GM23338 (cell line): ENCODE measurements at regions not wholly inside any gene's neighbourhood (a gene's known extent, or its start where the extent isn't known, plus 50 kb on each side); places are given as distances from the start of the nearest gene placed in this dataset.

Source experiments
- ATAC-seq: fragments of 200-7000 bp; cut with Tn5 transposase; 3 replicates; pipeline ENCODE4 v1.9.1; 2020
- DNase-seq: peaks from one replicate; pipeline ENCODE4 v3.0.0-alpha.2; 2015; ENCODE audit warnings: low spot score
- H2AFZ ChIP-seq: fragments of 200-600 bp; sonication (generic); 2 replicates; pipeline ENCODE4 v1.8.0; 2016; ENCODE audit warnings: antibody characterized with exemption, mild to moderate bottlenecking, moderate library complexity
- H3F3A ChIP-seq: fragments of 200-600 bp; sonication (generic); replicated peaks from 2 replicates; pipeline ENCODE4 v1.8.0; 2017; ENCODE audit warnings: antibody characterized with exemption, mixed run types, low read depth
- H3K27ac ChIP-seq: fragments of 200-600 bp; sonication (generic); 2 replicates; pipeline ENCODE4 v1.6.1; 2016; ENCODE audit warnings: low read depth
- H3K27me3 ChIP-seq: fragments of 200-600 bp; sonication (generic); 2 replicates; pipeline ENCODE4 v1.8.0; 2016; ENCODE audit warnings: mild to moderate bottlenecking, mixed run types, moderate library complexity; ENCODE audit not compliant: insufficient read depth
- H3K36me3 ChIP-seq: fragments of 200-600 bp; sonication (generic); 2 replicates; pipeline ENCODE4 v1.8.0; 2016; ENCODE audit warnings: mild to moderate bottlenecking; ENCODE audit not compliant: insufficient read depth
- H3K4me1 ChIP-seq: fragments of 200-600 bp; sonication (generic); 2 replicates; pipeline ENCODE4 v1.8.0; 2016; ENCODE audit warnings: mild to moderate bottlenecking, moderate library complexity; ENCODE audit not compliant: insufficient read depth
- H3K4me2 ChIP-seq: fragments of 200-600 bp; sonication (generic); 2 replicates; pipeline ENCODE4 v1.7.1; 2017; ENCODE audit warnings: mixed run types
- H3K4me3 ChIP-seq: fragments of 200-600 bp; sonication (generic); 2 replicates; pipeline ENCODE4 v1.6.1; 2016; ENCODE audit warnings: mixed run types
- H3K79me2 ChIP-seq: fragments of 200-600 bp; sonication (generic); replicated peaks from 2 replicates; pipeline ENCODE4 v1.8.0; 2017; ENCODE audit warnings: mild to moderate bottlenecking; ENCODE audit not compliant: insufficient read depth
- H3K9me2 ChIP-seq: fragments of 200-600 bp; sonication (generic); 2 replicates; pipeline ENCODE4 v1.8.0; 2017; ENCODE audit not compliant: insufficient read depth
- H4K20me1 ChIP-seq: fragments of 200-600 bp; sonication (generic); replicated peaks from 2 replicates; pipeline ENCODE4 v1.8.0; 2017; ENCODE audit warnings: mild to moderate bottlenecking; ENCODE audit not compliant: insufficient read depth
- H3K27ac Mint-ChIP-seq: 2 replicates; pipeline ENCODE4 v1.8.0; 2020; ENCODE audit warnings: inconsistent platforms, mild to moderate bottlenecking, moderate library complexity, mixed read lengths
- H3K27me3 Mint-ChIP-seq: 3 replicates; pipeline ENCODE4 v1.8.0; 2022; ENCODE audit warnings: low read depth, mild to moderate bottlenecking, moderate library complexity, mixed read lengths, inconsistent platforms; ENCODE audit not compliant: insufficient read depth, poor library complexity
- H3K36me3 Mint-ChIP-seq: 3 replicates; pipeline ENCODE4 v1.8.0; 2021; ENCODE audit warnings: low read depth, mild to moderate bottlenecking, inconsistent platforms, moderate library complexity, mixed read lengths
- H3K4me1 Mint-ChIP-seq: 3 replicates; pipeline ENCODE4 v1.8.0; 2020; ENCODE audit warnings: mild to moderate bottlenecking, inconsistent platforms, mixed read lengths
- H3K4me3 Mint-ChIP-seq: 3 replicates; pipeline ENCODE4 v1.8.0; 2021; ENCODE audit warnings: moderate library complexity, mild to moderate bottlenecking, inconsistent platforms, mixed read lengths
- H3K9me3 Mint-ChIP-seq: 3 replicates; pipeline ENCODE4 v1.8.0; 2020; ENCODE audit warnings: moderate library complexity, mild to moderate bottlenecking, inconsistent platforms, mixed read lengths
- EZH2 ChIP-seq: fragments of 200-600 bp; sonication (generic); IDR thresholded peaks from one replicate; pipeline ENCODE4 v1.8.0; 2017; ENCODE audit warnings: antibody characterized with exemption, mild to moderate bottlenecking, low read depth; ENCODE audit not compliant: unreplicated experiment
- EZH2phosphoT487 ChIP-seq: fragments of 200-600 bp; sonication (generic); IDR thresholded peaks from one replicate; pipeline ENCODE4 v1.8.1; 2018; ENCODE audit warnings: antibody characterized with exemption; ENCODE audit not compliant: unreplicated experiment
- JUNB ChIP-seq: IDR thresholded peaks from one replicate; pipeline ENCODE4 v1.6.1; 2016; ENCODE audit warnings: antibody characterized with exemption; ENCODE audit not compliant: unreplicated experiment
- NANOG ChIP-seq: IDR thresholded peaks from 2 replicates; pipeline ENCODE4 v1.6.1; 2016; ENCODE audit warnings: antibody characterized with exemption, borderline replicate concordance
- POLR2AphosphoS5 ChIP-seq: IDR thresholded peaks from 2 replicates; pipeline ENCODE4 v1.6.1; 2016; ENCODE audit warnings: antibody characterized with exemption, low read depth
- STAT1 ChIP-seq: IDR thresholded peaks from one replicate; pipeline ENCODE4 v1.6.1; 2016; ENCODE audit warnings: antibody characterized with exemption; ENCODE audit not compliant: unreplicated experiment
- ZNF114 ChIP-seq: fragments of 250-450 bp; sonication (Bioruptor Pico); IDR thresholded peaks from 2 replicates; pipeline ENCODE4 v1.5.0; 2020; ENCODE audit warnings: mild to moderate bottlenecking, moderate library complexity
- ZNF331 ChIP-seq: fragments of 250-450 bp; sonication (Bioruptor Pico); IDR thresholded peaks from 2 replicates; pipeline ENCODE4 v1.5.0; 2020; ENCODE audit warnings: low read depth, mild to moderate bottlenecking, moderate library complexity
- TF ChIP-seq, protein P1 (sequence below): IDR thresholded peaks from 2 replicates; pipeline ENCODE4 v1.6.1; 2016; ENCODE audit warnings: antibody characterized with exemption
- TF ChIP-seq, protein P2 (sequence below): fragments of 250-450 bp; sonication (Bioruptor Pico); IDR thresholded peaks from 2 replicates; pipeline ENCODE4 v1.5.0; 2020; ENCODE audit warnings: mild to moderate bottlenecking, moderate library complexity
- TF ChIP-seq, protein P3 (sequence below): IDR thresholded peaks from one replicate; pipeline ENCODE4 v1.6.1; 2018; ENCODE audit warnings: antibody characterized with exemption; ENCODE audit not compliant: unreplicated experiment
- TF ChIP-seq, protein P4 (sequence below), 2 experiments: fragments of 200-600 bp in 1 of 2; sonication (generic) in 1 of 2; conservative IDR thresholded peaks; 2 replicates each; pipeline versions ENCODE4 v1.5.1 to v1.6.1; 2016 to 2017; ENCODE audit warnings: antibody characterized with exemption in 2 of 2, low read depth in 2 of 2, mild to moderate bottlenecking in 2 of 2, moderate library complexity in 1 of 2

DNA sequence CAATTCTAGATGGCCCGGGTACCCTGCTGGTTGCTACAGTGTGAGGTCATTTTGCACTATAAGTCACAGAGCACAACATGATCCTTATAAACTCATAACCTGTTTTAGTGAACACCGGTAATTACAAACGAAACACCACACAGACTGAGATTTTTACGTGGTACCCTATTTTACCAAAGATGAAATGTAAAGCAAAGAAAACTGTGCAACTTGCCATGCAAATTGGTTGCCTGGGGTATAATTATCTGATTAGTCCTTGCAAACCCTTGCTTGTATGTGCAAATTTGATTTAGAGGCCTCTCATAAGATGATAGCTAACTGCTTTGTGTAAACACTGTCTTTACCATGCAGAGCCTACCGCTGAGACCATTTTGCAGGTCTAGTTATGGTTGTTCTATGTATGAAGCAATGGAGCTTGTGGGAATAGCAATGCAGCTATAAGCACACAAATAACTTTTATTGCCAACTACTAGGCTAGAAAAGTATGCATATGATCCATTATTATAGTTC is 372.1 kb upstream of the FAR2 start:
- Mint-ChIP-seq H3K27ac (no peak overlapping the region), H3K27me3 (peaks cover 3% of the 10 kb centered on the region), H3K36me3 (no peaks in the 10 kb centered on the region), H3K9me3 (no peaks in the 10 kb centered on the region), H3K4me3 (no peak overlapping the region), H3K4me1 (peaks cover 8% of the 10 kb centered on the region)
- ATAC-seq (no peak), DNase-seq (no peak)
- Histone ChIP-seq H3K27me3 (no peaks in the 10 kb centered on the region), H4K20me1 (no peaks in the 10 kb centered on the region), H3K4me3 (no peak overlapping the region), H3K4me2 (no peak overlapping the region), H3K4me1 (peaks cover 8% of the 10 kb centered on the region; the same call in 1 of the 2 replicates), H3K36me3 (no peaks in the 10 kb centered on the region), H2AFZ (no peak overlapping the region), H3K79me2 (no peaks in the 10 kb centered on the region), H3F3A (no peaks in the 10 kb centered on the region), H3K27ac (no peak overlapping the region), H3K9me2 (no peaks in the 10 kb centered on the region)
- TF ChIP-seq, protein P1, sequence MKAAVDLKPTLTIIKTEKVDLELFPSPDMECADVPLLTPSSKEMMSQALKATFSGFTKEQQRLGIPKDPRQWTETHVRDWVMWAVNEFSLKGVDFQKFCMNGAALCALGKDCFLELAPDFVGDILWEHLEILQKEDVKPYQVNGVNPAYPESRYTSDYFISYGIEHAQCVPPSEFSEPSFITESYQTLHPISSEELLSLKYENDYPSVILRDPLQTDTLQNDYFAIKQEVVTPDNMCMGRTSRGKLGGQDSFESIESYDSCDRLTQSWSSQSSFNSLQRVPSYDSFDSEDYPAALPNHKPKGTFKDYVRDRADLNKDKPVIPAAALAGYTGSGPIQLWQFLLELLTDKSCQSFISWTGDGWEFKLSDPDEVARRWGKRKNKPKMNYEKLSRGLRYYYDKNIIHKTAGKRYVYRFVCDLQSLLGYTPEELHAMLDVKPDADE, result no peak
- TF ChIP-seq ZNF114 (CRISPR knock-in tag) (no peak), EZH2 (no peak), STAT1 (no peak), NANOG (no peak), JUNB (no peak), EZH2phosphoT487 (no peak), ZNF331 (CRISPR knock-in tag) (no peak), POLR2AphosphoS5 (no peak)
- TF ChIP-seq, protein P2, sequence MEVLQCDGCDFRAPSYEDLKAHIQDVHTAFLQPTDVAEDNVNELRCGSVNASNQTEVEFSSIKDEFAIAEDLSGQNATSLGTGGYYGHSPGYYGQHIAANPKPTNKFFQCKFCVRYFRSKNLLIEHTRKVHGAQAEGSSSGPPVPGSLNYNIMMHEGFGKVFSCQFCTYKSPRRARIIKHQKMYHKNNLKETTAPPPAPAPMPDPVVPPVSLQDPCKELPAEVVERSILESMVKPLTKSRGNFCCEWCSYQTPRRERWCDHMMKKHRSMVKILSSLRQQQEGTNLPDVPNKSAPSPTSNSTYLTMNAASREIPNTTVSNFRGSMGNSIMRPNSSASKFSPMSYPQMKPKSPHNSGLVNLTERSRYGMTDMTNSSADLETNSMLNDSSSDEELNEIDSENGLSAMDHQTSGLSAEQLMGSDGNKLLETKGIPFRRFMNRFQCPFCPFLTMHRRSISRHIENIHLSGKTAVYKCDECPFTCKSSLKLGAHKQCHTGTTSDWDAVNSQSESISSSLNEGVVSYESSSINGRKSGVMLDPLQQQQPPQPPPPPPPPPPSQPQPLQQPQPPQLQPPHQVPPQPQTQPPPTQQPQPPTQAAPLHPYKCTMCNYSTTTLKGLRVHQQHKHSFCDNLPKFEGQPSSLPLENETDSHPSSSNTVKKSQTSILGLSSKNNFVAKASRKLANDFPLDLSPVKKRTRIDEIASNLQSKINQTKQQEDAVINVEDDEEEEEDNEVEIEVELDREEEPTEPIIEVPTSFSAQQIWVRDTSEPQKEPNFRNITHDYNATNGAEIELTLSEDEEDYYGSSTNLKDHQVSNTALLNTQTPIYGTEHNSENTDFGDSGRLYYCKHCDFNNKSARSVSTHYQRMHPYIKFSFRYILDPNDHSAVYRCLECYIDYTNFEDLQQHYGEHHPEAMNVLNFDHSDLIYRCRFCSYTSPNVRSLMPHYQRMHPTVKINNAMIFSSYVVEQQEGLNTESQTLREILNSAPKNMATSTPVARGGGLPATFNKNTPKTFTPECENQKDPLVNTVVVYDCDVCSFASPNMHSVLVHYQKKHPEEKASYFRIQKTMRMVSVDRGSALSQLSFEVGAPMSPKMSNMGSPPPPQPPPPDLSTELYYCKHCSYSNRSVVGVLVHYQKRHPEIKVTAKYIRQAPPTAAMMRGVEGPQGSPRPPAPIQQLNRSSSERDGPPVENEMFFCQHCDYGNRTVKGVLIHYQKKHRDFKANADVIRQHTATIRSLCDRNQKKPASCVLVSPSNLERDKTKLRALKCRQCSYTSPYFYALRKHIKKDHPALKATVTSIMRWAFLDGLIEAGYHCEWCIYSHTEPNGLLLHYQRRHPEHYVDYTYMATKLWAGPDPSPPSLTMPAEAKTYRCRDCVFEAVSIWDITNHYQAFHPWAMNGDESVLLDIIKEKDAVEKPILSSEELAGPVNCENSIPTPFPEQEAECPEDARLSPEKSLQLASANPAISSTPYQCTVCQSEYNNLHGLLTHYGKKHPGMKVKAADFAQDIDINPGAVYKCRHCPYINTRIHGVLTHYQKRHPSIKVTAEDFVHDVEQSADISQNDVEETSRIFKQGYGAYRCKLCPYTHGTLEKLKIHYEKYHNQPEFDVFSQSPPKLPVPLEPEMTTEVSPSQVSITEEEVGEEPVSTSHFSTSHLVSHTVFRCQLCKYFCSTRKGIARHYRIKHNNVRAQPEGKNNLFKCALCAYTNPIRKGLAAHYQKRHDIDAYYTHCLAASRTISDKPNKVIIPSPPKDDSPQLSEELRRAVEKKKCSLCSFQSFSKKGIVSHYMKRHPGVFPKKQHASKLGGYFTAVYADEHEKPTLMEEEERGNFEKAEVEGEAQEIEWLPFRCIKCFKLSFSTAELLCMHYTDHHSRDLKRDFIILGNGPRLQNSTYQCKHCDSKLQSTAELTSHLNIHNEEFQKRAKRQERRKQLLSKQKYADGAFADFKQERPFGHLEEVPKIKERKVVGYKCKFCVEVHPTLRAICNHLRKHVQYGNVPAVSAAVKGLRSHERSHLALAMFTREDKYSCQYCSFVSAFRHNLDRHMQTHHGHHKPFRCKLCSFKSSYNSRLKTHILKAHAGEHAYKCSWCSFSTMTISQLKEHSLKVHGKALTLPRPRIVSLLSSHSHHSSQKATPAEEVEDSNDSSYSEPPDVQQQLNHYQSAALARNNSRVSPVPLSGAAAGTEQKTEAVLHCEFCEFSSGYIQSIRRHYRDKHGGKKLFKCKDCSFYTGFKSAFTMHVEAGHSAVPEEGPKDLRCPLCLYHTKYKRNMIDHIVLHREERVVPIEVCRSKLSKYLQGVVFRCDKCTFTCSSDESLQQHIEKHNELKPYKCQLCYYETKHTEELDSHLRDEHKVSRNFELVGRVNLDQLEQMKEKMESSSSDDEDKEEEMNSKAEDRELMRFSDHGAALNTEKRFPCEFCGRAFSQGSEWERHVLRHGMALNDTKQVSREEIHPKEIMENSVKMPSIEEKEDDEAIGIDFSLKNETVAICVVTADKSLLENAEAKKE (CRISPR knock-in tag), result no peak
- TF ChIP-seq, protein P3, sequence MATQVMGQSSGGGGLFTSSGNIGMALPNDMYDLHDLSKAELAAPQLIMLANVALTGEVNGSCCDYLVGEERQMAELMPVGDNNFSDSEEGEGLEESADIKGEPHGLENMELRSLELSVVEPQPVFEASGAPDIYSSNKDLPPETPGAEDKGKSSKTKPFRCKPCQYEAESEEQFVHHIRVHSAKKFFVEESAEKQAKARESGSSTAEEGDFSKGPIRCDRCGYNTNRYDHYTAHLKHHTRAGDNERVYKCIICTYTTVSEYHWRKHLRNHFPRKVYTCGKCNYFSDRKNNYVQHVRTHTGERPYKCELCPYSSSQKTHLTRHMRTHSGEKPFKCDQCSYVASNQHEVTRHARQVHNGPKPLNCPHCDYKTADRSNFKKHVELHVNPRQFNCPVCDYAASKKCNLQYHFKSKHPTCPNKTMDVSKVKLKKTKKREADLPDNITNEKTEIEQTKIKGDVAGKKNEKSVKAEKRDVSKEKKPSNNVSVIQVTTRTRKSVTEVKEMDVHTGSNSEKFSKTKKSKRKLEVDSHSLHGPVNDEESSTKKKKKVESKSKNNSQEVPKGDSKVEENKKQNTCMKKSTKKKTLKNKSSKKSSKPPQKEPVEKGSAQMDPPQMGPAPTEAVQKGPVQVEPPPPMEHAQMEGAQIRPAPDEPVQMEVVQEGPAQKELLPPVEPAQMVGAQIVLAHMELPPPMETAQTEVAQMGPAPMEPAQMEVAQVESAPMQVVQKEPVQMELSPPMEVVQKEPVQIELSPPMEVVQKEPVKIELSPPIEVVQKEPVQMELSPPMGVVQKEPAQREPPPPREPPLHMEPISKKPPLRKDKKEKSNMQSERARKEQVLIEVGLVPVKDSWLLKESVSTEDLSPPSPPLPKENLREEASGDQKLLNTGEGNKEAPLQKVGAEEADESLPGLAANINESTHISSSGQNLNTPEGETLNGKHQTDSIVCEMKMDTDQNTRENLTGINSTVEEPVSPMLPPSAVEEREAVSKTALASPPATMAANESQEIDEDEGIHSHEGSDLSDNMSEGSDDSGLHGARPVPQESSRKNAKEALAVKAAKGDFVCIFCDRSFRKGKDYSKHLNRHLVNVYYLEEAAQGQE, result no peak
- TF ChIP-seq, protein P4, sequence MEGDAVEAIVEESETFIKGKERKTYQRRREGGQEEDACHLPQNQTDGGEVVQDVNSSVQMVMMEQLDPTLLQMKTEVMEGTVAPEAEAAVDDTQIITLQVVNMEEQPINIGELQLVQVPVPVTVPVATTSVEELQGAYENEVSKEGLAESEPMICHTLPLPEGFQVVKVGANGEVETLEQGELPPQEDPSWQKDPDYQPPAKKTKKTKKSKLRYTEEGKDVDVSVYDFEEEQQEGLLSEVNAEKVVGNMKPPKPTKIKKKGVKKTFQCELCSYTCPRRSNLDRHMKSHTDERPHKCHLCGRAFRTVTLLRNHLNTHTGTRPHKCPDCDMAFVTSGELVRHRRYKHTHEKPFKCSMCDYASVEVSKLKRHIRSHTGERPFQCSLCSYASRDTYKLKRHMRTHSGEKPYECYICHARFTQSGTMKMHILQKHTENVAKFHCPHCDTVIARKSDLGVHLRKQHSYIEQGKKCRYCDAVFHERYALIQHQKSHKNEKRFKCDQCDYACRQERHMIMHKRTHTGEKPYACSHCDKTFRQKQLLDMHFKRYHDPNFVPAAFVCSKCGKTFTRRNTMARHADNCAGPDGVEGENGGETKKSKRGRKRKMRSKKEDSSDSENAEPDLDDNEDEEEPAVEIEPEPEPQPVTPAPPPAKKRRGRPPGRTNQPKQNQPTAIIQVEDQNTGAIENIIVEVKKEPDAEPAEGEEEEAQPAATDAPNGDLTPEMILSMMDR (conservative IDR thresholded peaks at IDR 0.05; ENCODE audit: low read depth in 2 of 2), result no peak
